HG03342 (cell line): ENCODE measurements at regions not wholly inside any gene's neighbourhood (a gene's known extent, or its start where the extent isn't known, plus 50 kb on each side); places are given as distances from the start of the nearest gene placed in this dataset.

ENCODE experiments used
- ATAC-seq: cut with Tn5 transposase; IDR thresholded peaks from one replicate; pipeline ENCODE4 v1.9.1; 2021; ENCODE audit warnings: mild to moderate bottlenecking, moderate library complexity; ENCODE audit not compliant: unreplicated experiment

DNA sequence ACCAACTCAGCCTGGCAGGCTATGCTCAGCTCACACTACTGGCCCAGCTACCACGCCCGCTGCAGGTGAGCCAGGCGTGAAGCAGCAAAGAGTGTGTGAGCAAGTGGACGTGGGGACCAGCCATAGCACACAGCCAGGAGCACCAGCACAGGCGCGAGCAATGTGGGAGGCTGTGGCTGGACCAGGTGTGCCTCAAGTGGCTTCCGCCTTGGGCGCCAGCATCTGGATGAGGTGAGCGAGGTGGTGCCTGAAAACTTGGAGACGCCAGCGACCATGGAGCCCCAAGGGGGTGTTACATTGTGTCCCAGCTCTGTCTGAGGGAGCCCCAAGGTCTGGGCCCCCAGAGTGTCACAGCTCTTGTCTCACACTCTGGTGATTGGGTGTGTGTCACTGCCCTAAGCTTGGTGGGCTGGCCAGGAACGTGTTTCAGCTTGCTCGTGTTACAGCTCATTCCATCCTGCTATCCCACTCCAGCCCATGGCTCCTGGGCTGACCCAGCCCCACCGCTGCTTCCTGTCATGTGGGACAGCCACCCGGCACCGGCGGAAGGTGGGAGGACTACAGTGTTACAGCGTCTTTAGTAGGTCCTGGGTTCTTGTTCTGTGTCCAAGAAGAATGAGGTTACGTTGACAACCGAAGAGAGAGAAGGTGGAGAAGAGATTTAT lies 508.0 kb upstream of the MMS22L start:
- ATAC-seq: no peak

DNA sequence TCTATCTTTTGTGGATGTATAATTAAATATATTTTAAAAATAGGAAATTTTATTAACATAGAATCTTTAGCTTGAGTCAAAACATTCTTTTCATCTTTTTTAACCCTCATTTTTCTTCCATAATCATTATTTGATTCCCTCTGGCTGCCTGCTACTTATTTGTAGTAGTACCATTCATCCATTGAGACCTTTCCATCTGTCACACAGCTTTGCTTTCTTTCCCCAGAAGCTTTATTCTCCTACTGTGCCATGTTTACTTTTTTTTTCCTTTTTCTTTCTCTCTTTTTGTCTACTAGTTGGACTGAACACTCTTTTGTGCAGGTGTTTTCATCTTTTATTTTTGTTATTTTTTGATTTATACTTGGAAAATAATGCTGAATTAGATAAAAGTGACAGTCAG lies 522.6 kb upstream of the MMS22L start:
- ATAC-seq: no peak

DNA sequence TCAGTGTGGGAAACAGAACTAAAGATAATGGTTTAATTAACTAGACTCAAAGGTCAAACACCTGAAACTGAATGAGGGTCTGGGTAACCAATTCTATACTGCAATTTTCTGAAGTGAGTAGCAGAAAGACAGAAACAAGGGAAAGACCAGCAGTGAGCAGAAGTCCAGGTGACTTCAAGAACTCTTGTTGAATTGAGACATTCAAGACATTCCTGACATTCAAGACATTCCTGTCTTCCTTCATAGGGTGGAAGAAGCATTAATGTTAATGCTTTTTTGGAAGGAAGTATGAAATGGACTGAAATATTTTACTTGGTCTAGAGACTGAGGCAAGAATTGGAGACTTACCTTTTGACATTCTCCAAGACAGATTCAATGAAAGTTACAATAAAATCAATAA lies 529.9 kb upstream of the MMS22L start:
- ATAC-seq: no peak

DNA sequence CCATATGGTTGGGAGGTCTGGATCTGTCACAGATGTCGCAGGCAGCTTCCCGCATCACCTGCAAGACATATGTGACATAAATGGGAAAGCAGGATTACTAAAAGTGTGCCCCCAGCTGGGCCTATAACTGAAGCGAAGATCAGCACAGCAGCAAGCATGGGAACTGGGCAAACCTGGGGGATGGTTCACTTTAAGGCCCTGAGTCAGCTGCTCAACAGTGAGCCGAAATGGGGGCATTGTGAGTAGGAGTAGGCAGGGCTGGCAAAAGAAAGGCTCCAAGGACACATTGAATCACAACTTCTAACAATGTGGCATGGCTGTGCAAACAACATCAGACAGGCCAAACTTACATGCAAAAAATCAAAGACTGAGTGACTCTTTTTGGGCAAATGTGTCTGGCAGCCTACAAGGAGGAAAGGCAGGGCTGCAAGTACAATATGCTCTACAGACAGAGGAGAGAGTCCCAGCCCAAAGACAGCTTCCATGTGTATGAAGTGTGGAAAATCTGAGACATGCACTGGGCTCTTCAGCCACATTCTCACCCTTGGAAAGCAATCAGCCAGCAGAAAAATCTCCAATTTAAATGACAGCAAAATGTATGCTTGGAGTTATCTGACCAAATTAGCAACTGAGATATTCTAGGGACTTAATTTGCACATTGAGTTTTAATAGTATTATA lies 531.0 kb upstream of the MMS22L start:
- no peak for ATAC-seq

DNA sequence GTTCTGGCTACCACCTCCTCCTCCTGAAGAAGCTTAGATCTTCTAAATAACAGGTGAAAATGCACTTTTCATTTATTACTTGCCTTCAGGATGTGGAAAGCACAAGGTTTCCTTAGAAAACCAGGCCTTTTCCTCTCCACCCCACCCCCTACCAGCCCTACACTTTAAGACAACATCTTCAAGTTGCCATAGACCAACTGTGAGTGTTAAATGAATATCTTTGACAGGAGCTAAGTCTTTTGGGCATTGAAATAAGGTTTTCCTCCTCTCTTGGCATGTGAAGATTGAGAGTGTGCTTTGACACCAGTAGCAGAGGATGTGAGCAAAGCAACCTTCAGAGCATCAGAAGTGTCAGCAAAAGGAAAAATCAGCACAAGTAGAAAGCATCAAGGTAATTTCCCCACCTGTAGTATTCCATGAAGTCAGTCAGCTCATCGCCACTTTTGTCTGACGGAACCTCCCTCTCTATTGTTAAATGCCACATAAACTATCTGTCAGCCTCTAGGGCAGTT lies 532.3 kb upstream of the MMS22L start:
- ATAC-seq: no peak

DNA sequence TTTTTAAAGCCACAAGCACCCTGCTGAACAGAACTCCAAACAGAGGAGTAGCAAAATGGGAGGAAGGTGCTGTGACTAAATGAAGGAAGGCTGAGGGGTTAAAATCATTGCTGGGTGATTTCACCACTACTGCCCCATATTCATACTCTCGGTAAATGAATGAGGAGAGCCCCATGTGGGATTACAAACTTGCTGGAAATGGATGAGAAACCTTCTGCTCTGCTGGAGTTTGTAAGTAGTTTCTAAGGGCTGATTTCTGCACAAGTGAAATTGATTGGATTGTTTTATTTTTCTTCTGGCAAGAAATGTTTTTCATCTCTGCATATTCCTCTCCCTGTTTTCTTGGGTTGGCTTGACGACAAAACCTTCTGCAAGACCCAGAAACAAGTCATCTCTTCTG lies 533.5 kb upstream of the MMS22L start:
- no peak for ATAC-seq

DNA sequence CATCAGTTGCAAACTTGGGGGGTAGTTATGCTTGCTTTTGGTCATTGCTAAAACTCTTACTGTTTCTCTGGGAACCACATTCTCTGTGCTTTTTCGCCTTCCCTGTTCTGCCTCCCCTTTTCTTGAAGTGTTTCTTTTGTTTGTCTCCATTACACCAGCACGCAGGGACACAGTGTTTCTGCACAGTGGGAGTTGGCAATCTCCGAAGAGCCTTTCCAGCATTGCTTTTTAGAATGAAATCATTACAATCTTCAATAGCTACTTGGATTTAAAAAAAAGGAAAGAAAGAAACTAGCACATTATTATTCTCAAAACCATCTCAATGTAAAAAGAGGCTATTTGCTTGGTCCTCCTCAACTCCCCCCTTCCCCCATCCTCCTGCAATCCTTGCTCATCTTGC lies 536.7 kb upstream of the MMS22L start:
- ATAC-seq: no peak

DNA sequence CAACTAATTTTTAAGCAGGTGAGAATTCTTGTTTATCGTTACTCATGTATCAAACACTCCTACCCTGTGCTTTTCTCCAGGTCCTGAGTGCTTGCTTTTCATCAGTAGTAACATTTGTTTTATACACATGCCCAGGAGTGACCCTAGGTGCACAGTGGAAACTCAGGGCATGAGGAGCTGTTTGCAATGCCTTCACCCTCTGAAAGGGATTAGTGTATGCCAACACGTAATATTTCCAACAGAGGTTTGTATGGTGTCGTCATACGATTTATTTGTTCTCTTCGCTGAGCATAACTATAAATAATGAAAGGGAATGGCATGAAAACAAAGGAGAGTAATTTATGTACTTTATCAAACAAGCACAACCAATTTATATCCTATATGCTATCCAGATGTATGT lies 537.4 kb upstream of the MMS22L start:
- no peak for ATAC-seq

DNA sequence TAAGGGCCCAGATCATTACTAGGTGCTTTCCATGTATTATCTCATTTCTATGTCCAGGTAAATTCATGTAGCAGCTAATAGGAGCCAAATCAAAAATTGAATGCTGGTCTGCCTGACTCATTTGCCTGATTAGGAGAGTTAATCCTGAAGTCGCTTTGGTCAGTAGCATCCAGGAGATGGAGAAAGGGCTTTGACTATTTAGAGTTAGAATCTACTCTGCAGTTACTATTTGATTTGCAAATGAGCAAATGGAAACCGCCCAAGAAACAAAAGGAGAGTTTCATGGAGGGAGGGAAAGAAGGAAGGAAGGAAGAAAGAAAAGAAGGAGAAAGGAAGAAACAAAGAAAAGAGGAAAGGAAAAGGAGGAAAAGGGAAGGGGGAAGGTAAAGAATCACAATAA lies 539.6 kb upstream of the MMS22L start:
- no peak for ATAC-seq

DNA sequence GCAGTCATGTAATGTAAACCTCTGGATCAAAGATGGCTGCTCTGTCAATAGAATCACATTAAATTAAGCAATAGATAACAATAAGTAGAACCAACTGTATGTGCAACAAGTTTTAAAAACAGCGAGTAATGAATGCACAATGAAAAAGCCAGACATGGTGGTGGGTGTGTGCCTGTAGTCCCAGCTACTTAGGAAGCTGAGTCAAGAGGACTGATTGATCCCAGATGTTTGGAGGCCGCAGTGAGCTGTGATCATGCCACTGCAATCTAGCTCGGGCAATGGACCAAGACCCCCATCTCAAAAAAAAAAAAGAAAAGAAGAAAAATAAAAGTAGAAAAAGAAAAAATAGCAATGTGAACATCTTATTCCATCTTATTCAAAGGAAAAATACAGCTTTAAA lies 558.7 kb upstream of the MMS22L start:
- ATAC-seq: no peak

DNA sequence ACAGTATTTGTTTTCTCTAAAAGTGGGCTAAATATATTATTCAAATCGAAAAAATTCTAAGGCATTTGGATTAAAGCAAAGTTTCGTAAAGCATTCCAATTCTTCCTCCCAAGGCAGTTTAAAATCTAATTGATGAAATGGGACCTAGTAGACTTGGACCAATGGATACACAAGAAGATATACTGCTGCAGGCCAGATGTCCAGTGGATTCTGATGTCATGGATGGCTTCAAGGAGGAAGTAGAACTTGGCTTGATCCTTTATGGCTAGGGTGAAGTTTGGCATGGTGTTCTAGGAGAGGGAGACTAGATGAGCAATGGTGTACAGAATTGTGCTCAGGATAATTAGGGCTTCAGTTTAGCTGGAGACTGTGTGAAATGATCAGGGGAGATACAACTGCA lies 559.5 kb upstream of the MMS22L start:
- ATAC-seq: no peak

DNA sequence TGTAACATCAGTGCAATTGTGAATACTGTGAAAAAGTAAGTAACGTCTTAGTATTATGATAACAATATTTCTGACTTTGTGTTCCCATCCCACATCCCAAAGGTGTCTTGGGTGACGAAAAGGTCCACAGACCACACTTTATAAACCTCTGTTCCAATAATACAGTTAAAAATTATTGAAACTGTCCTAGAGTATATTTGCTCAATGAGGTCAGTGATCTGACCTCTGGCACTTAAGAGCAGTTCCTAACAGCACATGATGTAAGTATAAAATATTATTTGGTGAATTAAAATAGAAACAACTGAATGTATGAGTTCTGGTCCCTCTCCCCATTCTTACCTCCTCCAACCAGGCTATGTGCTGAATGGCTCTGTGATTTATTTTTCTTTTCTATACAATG lies 566.4 kb upstream of the MMS22L start:
- no peak for ATAC-seq

DNA sequence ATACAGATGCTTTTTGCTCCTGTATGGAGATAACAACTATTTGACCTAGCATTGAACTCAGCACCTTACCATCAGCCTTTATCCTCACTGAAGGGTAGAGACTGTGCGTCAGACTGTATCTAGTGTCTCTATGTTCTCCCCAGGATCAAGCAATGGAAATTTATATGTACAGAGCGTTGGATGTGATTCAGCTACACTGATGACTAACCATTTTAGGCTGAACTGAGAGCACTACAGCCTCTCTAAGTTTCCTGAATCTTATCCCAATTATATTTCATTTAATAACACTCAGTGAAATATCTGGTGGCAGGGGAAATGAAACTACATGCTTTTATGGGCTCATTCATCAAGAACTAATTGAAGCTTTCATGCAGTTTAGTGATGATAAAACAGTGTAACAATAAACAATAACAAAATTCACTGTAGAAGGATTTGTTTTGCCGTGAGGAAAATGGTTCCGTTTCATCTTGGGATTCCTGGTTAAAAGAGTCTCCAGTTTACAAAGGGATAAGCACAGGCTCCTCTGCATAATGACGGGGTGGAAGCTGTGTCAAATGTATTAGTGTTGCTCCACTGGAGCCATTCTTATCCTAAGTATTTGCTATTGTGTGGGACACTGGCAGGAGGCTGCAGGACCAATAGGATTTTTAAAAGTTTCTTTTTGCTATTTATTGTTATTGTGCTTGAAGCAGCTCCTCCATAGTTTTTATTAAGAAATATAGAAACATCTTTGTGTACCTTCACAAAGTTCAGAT lies 567.6 kb upstream of the MMS22L start:
- no peak for ATAC-seq

DNA sequence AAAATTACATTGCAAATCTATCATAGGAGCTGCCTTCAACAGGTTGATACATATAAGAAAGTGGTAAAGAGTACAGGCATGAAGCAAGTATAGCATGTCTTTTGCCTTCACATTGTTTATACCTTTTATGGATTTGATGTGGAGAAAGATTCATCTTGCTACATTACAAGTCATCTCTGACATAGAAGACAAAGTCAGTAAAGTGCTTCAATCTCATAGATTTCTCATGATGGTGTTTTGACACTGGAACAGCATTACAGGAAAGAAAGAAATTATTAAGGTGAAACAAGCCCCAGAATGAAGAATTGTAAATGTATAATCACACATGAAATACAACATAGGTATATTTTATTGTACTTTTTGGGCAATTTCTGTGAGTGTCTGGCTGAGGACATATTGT lies 580.7 kb upstream of the MMS22L start:
- no peak for ATAC-seq

DNA sequence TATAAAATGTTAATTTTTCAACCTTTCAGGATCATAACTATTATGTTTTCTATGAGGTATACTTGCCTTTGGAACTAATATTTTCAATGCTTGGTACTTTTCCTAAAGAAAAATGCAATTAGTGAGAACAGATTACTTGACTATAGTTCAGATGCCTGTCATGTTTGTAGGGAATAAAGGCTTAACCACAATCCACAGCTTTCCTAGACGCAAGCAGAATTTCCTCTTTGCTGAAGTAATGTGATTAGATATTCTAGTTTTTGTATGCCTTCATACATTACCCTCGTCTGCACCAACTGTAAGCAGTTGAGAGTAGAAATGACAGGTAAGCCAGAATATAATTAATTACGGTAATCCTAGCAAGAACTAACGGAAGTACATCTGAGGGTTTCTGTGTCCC lies 581.4 kb upstream of the MMS22L start:
- no peak for ATAC-seq

DNA sequence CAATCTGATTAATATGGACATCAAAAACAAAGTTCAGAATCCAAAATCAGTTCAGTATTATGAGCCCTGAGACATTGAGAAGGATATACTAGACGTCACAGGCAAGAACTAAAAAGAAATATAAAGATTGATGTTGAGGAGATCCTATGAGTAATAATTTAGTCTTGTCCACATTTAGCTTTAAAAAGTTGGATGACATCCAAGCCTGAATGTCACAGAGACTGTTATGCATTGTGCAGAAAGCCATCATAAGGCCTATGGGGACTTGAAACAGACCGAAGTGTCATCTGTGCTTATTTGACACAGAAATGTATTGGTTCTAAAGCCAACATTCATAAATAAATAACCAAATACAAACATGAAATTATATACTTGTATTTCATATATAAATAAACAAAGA lies 581.8 kb upstream of the MMS22L start:
- no peak for ATAC-seq

DNA sequence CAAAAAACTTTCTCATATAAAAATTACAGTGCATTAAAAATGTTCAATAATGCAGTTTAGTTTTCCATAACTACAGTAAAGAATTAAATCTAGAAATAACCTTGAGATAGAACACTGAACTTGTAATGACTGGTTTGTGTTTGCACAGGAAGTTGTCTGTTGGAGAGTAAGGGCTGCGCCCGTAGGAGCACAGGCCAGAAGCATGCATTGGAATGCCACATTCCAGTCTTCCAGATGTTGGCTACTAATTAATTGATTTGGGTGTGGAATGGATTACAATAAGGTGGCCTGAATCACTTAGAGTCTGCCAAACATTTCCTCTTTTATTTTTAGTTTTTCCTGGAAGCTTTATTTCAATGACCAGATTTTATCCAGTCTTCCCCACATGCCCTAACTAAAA lies 582.6 kb upstream of the MMS22L start:
- ATAC-seq: no peak

DNA sequence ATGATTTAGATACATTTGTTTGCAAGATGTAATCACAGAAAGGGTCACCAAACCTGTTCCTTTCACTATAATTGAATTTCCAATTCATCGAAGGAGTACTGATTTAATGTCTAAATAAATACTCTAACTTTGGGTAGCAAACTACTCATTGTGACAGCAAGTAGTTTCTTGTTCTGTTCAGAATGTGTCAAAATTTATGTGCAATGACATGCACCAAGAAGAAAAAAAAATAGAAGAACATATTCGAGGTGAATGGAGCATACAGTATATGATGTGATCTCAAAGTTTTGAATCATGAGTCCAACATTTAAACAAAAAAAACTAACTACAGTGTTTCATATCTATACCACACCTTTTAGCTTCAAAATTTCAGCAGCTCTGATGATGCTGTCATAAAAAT lies 583.6 kb upstream of the MMS22L start:
- no peak for ATAC-seq

DNA sequence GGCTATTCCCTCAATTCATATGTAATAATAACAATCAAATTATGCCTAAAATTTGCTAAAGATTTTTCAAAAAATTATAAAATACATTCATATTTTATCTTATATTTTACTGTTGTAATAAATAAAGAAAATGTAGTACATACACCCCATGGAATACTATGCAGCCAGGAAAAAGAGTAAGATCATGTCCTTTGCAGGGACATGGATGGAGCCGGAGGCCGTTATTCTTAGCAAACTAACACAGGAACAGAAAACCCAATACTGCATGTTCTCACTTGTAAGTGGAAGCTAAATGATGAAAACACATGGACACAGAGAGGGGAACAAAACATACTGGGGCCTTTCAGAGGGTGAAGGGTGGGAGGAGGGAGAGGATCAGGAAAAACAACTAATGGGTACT lies 584.2 kb upstream of the MMS22L start:
- no peak for ATAC-seq

DNA sequence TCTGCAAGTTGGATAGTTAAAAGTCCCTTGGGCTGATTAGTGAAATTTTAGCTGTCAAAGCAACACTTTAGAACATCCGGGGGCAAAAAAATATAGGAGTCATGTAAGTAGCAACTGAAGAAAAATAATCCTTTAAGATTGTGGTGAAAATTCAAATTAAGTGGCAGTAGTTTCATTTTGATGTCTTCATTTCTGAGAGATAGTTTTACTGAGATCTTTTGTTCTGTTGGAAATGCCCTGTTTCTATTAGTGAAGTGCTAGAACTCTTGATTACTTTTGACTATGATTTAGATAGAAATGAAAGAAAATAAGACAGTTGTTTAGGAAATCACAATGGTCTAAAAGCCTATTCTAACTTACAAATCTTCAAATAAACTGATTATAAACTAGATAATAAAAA lies 587.3 kb upstream of the MMS22L start:
- ATAC-seq: no peak

DNA sequence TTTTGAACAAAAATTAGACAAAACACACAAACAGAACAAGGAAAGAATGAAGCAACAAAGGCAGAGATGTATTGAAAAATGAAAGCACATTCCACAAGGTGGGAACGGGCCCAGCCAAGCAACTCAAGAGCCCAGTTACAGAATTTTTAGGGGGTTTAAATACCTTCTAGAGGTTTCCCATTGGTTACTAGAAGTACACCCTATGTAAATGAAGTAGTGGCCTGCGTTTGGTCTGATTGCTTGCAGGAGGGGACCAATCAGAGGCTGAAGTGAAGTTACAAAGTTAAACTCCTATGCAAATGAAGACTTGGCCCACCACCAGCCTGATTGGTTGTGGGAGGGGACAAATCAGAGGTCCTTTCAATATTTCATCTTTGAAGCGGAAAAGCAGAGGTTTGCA lies 593.7 kb upstream of the MMS22L start:
- ATAC-seq: no peak

DNA sequence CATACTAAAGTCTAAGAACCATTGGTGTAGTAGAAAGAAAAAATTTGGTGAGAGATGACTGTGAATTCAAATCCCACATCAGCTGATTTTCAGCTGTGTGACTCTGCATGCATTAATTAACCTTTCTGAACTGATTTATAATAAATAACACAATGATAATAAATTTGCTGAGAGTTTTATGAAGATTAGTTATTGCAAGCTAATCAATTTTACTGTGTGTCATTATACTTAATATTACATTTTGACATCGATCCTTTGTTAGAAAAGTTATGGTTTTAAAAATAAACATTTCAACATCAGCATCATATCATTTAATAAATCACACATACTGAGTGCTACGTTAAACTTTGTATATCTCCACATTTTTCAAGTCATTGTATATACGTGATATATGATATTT lies 599.7 kb upstream of the MMS22L start:
- no peak for ATAC-seq
